Activated CD4-positive, alpha-beta T cell treated with anti-CD3 and anti-CD28 coated beads for 48 hours (primary cell): ENCODE measurements at regions not wholly inside any gene's neighbourhood (a gene's known extent, or its start where the extent isn't known, plus 50 kb on each side); places are given as distances from the start of the nearest gene placed in this dataset.

Source experiments
- DNase-seq: peaks from one replicate; pipeline ENCODE4 v3.0.0-alpha.2; 2020

GRCh38 chr1:184329245-184329953, 57.4 kb upstream of the C1orf21 start:
- DNase-seq: no peak

- no peak for DNase-seq
These were observed 56.6 kb upstream of the C1orf21 start for GRCh38 chr1:184329962-184330868.

GRCh38 chr1:184330875-184331274, 56.0 kb upstream of the C1orf21 start:
- DNase-seq: no peak
